GM23248 (cell line): ENCODE measurements at regions not wholly inside any gene's neighbourhood (a gene's known extent, or its start where the extent isn't known, plus 50 kb on each side); places are given as distances from the start of the nearest gene placed in this dataset.

ENCODE experiments used
- DNase-seq: peaks from one replicate; pipeline ENCODE4 v3.0.0-alpha.2; 2015
- H2AFZ ChIP-seq: fragments of 200-600 bp; sonication (generic); 2 replicates; pipeline ENCODE4 v1.6.1; 2016; ENCODE audit warnings: antibody characterized with exemption
- H3F3A ChIP-seq: fragments of 200-600 bp; sonication (generic); 2 replicates; pipeline ENCODE4 v1.6.1; 2016; ENCODE audit warnings: mild to moderate bottlenecking, antibody characterized with exemption, mixed run types; ENCODE audit not compliant: insufficient read depth
- H3K27ac ChIP-seq: fragments of 200-600 bp; sonication (generic); 2 replicates; pipeline ENCODE4 v1.5.1; 2016; ENCODE audit warnings: mild to moderate bottlenecking
- H3K27me3 ChIP-seq: fragments of 200-600 bp; sonication (generic); replicated peaks from 2 replicates; pipeline ENCODE4 v1.6.1; 2016; ENCODE audit warnings: mild to moderate bottlenecking; ENCODE audit not compliant: insufficient read depth
- H3K36me3 ChIP-seq: fragments of 200-600 bp; sonication (generic); 2 replicates; pipeline ENCODE4 v1.6.1; 2016; ENCODE audit warnings: low read depth, mild to moderate bottlenecking
- H3K4me1 ChIP-seq: fragments of 200-600 bp; sonication (generic); 2 replicates; pipeline ENCODE4 v1.6.1; 2016; ENCODE audit warnings: mild to moderate bottlenecking; ENCODE audit not compliant: insufficient read depth
- H3K4me2 ChIP-seq: fragments of 200-600 bp; sonication (generic); one replicate; pipeline ENCODE4 v1.6.1; 2016; ENCODE audit warnings: mild to moderate bottlenecking; ENCODE audit not compliant: unreplicated experiment
- H3K4me3 ChIP-seq: fragments of 200-600 bp; sonication (generic); 2 replicates; pipeline ENCODE4 v1.5.1; 2016; ENCODE audit warnings: mild to moderate bottlenecking
- H3K79me2 ChIP-seq: fragments of 200-600 bp; sonication (generic); 2 replicates; pipeline ENCODE4 v1.6.1; 2016; ENCODE audit warnings: mild to moderate bottlenecking; ENCODE audit not compliant: insufficient read depth
- H3K9ac ChIP-seq: fragments of 200-600 bp; sonication (generic); 2 replicates; pipeline ENCODE4 v1.6.1; 2016; ENCODE audit warnings: mild to moderate bottlenecking
- H3K9me2 ChIP-seq: fragments of 200-600 bp; sonication (generic); 2 replicates; pipeline ENCODE4 v1.6.1; 2016; ENCODE audit warnings: mixed run types, mild to moderate bottlenecking, moderate library complexity; ENCODE audit not compliant: insufficient read depth
- H3K9me3 ChIP-seq: fragments of 200-600 bp; sonication (generic); one replicate; pipeline ENCODE4 v1.6.1; 2017; ENCODE audit warnings: low read depth
- H4K20me1 ChIP-seq: fragments of 200-600 bp; sonication (generic); 2 replicates; pipeline ENCODE4 v1.6.0; 2016; ENCODE audit not compliant: insufficient read depth
- EZH2 ChIP-seq: fragments of 200-600 bp; sonication (generic); IDR thresholded peaks from 2 replicates; pipeline ENCODE4 v1.6.1; 2018; ENCODE audit warnings: antibody characterized with exemption, mild to moderate bottlenecking; ENCODE audit not compliant: insufficient read depth, poor library complexity, severe bottlenecking
- EZH2phosphoT487 ChIP-seq: fragments of 200-600 bp; sonication (generic); IDR thresholded peaks from 2 replicates; pipeline ENCODE4 v1.6.1; 2018; ENCODE audit warnings: antibody characterized with exemption, moderate library complexity, mild to moderate bottlenecking, low read depth; ENCODE audit not compliant: insufficient read depth
- WGBS, 2 experiments: methylation state at CpG; one replicate each; pipeline ENCODE4 v1.1.6; 2015 to 2017; ENCODE audit warnings: low lambda C conversion rate in 2 of 2, low coverage in 1 of 2; ENCODE audit errors: missing lambda C conversion rate in 2 of 2; 5-methylcytosine and 5-hydroxymethylcytosine counted together
- in situ Hi-C: fragments of 300-500 bp; cut with MboI; formaldehyde crosslinking; loops from 2 replicates; pipeline ENCODE4 v1.15.0; 2020

DNA sequence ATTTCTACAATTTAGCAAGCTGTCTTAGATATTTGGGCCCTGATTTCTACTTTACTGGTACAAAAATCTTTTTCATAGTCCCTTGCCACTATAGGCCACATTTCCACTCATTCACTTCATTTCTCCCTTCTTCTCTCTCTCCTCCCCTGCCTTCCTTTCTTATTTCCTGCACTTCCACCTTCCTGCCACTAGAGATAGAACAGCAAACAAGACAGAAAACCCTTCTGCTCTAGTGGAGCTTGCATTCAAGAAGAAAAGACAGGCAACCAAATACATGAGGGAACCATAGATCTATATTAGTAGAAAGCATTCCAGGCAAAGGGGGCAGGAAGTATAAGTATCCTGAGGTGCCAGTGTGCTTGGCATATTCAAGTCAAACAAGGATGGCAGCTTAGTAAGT is 623.5 kb downstream of the FLRT2 start:
- Histone ChIP-seq H3K27ac (no peak overlapping the region), H4K20me1 (no peaks in the 10 kb centered on the region), H3K79me2 (no peaks in the 10 kb centered on the region), H2AFZ (no peak overlapping the region), H3F3A (no peaks in the 10 kb centered on the region), H3K9me3 (no peaks in the 10 kb centered on the region), H3K4me3 (no peak overlapping the region), H3K4me1 (no peaks in the 10 kb centered on the region), H3K36me3 (no peaks in the 10 kb centered on the region), H3K9me2 (no peaks in the 10 kb centered on the region), H3K27me3 (no peaks in the 10 kb centered on the region), H3K4me2 (no peak overlapping the region), H3K9ac (no peak overlapping the region)
- no peak for TF ChIP-seq EZH2
- no peak for TF ChIP-seq EZH2phosphoT487
- in situ Hi-C loops, result no loop called here
- DNase-seq, result no peak

DNA sequence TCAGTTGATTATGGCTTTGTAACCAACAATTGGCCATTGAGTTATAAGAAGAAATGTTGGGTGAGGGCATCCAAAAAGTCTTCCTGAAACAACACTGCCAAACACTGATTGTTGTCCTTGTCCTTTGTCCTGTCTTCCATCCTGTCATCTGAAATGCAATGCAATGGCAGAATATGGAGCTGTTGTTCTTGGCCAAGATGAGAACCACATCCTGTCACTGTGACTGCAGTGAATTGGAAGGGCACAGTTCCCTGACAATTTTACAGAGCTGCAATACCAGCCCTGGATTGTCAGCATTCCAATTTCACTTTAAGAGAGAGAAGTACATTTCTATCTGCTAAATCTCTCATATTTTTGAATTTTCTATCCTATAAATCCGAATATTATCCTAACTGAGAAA is 613.3 kb downstream of the FLRT2 start:
- H3K9ac ChIP-seq, result no peak overlapping the region
- H2AFZ ChIP-seq, result no peak overlapping the region
- no peak overlapping the region for H3K27ac ChIP-seq
- no peaks in the 10 kb centered on the region for H4K20me1 ChIP-seq
- no peak overlapping the region for H3K4me3 ChIP-seq
- H3K36me3 ChIP-seq, result no peaks in the 10 kb centered on the region
- TF ChIP-seq EZH2phosphoT487 (no peak), EZH2 (no peak)
- no peaks in the 10 kb centered on the region for H3K27me3 ChIP-seq
- H3K9me3 ChIP-seq, result no peaks in the 10 kb centered on the region
- no peak overlapping the region for H3K4me2 ChIP-seq
- no peak for DNase-seq
- no peaks in the 10 kb centered on the region for H3K4me1 ChIP-seq
- H3K9me2 ChIP-seq, result no peaks in the 10 kb centered on the region
- H3K79me2 ChIP-seq, result no peaks in the 10 kb centered on the region
- WGBS, 2 experiments, result 0% methylated on average over 1 of the region's 1 CpG
- in situ Hi-C loops, result no loop called here
- no peaks in the 10 kb centered on the region for H3F3A ChIP-seq

DNA sequence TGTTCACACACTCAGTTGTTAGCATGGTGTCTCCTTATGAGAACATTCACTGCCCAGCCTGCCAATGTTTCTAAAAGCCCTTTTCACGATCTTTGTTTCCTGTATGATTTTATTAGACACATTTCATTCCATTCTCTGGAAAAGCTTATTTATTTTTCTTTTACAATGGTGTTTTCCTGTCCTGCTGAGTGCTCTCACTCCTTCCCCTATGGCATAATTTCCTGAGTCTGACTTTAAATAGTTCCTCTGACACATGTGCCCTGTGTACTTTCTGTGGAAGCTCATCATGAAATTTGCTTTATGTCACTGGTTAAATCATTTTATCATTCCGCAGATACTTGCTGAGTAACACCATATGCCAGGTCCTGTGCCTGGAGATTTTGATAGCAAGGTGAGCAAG is 612.0 kb downstream of the FLRT2 start:
- H3K4me1 ChIP-seq, result no peaks in the 10 kb centered on the region
- WGBS, 2 experiments, result 2 to 4% methylated on average over 2 of the region's 2 CpGs
- no peaks in the 10 kb centered on the region for H4K20me1 ChIP-seq
- H3K4me3 ChIP-seq, result no peak overlapping the region
- TF ChIP-seq EZH2, result no peak
- no peak for TF ChIP-seq EZH2phosphoT487
- H3K9me3 ChIP-seq, result no peaks in the 10 kb centered on the region
- no peak overlapping the region for H3K4me2 ChIP-seq
- no peak overlapping the region for H2AFZ ChIP-seq
- no peaks in the 10 kb centered on the region for H3F3A ChIP-seq
- no peaks in the 10 kb centered on the region for H3K9me2 ChIP-seq
- no peak overlapping the region for H3K9ac ChIP-seq
- no peaks in the 10 kb centered on the region for H3K27me3 ChIP-seq
- in situ Hi-C loops, result no loop called here
- H3K36me3 ChIP-seq, result no peaks in the 10 kb centered on the region
- no peak for DNase-seq
- H3K27ac ChIP-seq, result no peak overlapping the region
- no peaks in the 10 kb centered on the region for H3K79me2 ChIP-seq

DNA sequence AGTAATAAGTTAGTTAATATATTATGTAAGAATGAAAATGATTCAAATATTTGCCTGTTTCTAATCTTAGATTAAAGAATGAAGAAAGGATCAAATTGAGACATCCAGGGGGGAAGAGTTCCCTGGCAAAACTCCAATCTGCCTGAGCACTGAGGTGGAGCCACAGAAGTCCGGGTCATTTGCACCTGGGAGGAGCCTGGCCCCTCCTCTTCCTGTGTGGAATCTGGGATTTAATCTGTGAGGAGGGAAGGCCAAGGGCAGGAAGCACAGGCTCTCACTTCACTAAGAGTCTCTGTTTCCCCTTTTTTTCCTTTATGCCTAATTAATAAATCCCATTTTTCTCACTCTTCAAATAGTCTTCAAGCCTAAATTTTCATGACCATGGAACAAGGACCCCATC is 599.5 kb downstream of the FLRT2 start:
- Histone ChIP-seq H3K79me2 (no peaks in the 10 kb centered on the region), H3K27me3 (no peaks in the 10 kb centered on the region), H3K36me3 (no peaks in the 10 kb centered on the region), H3F3A (no peaks in the 10 kb centered on the region), H3K4me2 (no peak overlapping the region), H3K4me3 (no peak overlapping the region), H3K4me1 (no peaks in the 10 kb centered on the region), H3K9me2 (no peaks in the 10 kb centered on the region), H2AFZ (no peak overlapping the region), H3K9me3 (peaks cover 2% of the 10 kb centered on the region), H3K27ac (no peak overlapping the region), H3K9ac (no peak overlapping the region), H4K20me1 (no peaks in the 10 kb centered on the region)
- WGBS, 2 experiments, result 0 to 10% methylated on average over 1 of the region's 1 CpG
- in situ Hi-C loops, result no loop called here
- no peak for DNase-seq
- TF ChIP-seq EZH2phosphoT487 (no peak), EZH2 (no peak)

DNA sequence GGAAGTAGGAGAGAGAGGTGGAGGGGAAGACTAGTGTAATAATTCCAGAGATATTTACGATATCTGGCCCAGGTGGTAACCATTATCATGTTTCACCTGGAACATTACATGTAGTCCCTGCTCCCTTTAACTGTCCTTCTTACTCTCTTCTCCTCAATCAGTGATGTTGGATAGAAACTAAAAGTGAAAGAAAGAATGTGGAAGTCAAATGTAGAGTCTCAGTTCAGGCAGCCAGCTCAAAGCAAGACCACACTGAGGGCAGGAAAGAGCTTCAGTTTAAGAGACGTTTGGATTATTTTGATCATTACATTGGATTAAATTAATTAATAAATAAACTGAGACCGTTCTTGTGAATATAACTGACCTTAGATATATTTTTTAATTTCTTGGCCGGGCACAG is 594.4 kb downstream of the FLRT2 start:
- H3K9me3 ChIP-seq, result no peaks in the 10 kb centered on the region
- in situ Hi-C loops, result no loop called here
- no peak overlapping the region for H3K4me3 ChIP-seq

More for the DNA sequence above, 594.4 kb downstream of the FLRT2 start:
- H3K4me2 ChIP-seq, result no peak overlapping the region
- H3K36me3 ChIP-seq, result no peaks in the 10 kb centered on the region
- H4K20me1 ChIP-seq, result no peaks in the 10 kb centered on the region
- H2AFZ ChIP-seq, result no peak overlapping the region
- H3K27me3 ChIP-seq, result no peaks in the 10 kb centered on the region
- H3K4me1 ChIP-seq, result no peaks in the 10 kb centered on the region
- H3K9me2 ChIP-seq, result no peaks in the 10 kb centered on the region
- H3K9ac ChIP-seq, result no peak overlapping the region
- H3F3A ChIP-seq, result no peaks in the 10 kb centered on the region
- no peaks in the 10 kb centered on the region for H3K79me2 ChIP-seq
- DNase-seq, result no peak
- H3K27ac ChIP-seq, result no peak overlapping the region
- 27 to 34% methylated on average over 4 of the region's 4 CpGs for WGBS, 2 experiments
- TF ChIP-seq EZH2, result no peak
- no peak for TF ChIP-seq EZH2phosphoT487
